ENCODE measurements at regions not wholly inside any gene's neighbourhood (a gene's known extent, or its start where the extent isn't known, plus 50 kb on each side); places are given as distances from the start of the nearest gene placed in this dataset.

- TF ChIP-seq CTCF (IDR thresholded peaks at IDR 0.05; ENCODE audit: low read depth, low read length): no peak
- DNase-seq (ENCODE audit: low read depth in 2 of 2): no peak
- H3K4me3 ChIP-seq (replicated peaks in 1 of 2; ENCODE audit: low read depth in 2 of 2, low read length in 2 of 2): no peak overlapping the region
Measured at GRCh38 chr7:57344957-57345356, 105.0 kb upstream of the ZNF716 start.

DNA sequence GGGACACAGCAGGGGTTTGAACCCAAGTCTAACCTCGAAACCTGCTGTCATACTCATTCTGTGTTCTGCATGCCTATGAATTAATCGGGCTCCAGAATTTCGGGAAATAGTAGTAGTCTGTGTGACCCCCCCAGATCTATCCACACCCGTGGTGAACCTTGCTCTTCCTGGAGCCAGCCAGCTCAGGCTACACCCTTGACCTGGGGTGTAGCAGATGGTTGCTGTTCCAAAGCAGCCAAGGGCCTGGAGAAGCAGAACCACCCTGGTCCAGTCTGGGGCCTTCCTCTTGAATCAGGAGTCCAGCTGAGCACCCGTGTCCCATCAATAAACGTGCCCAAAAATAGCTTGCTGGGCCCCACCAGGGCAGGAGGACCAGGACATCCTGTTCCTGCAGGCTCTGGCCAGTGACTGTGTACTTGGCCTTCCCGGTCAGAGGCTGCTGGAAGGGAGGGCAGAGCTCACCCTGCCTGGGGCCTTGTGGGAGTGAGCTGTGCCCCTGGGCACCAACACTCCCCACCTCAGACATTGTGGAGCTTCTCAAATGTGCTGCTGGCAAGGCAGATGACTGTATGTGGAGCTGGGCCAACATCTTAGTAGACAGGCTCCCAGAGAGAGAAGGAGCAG lies 101.2 kb upstream of the ZNF716 start:
- H3K4me3 ChIP-seq (replicated peaks in 1 of 2; ENCODE audit: low read depth in 2 of 2, low read length in 2 of 2): no peak overlapping the region
- no peak for TF ChIP-seq CTCF (IDR thresholded peaks at IDR 0.05; ENCODE audit: low read depth, low read length)
- DNase-seq (ENCODE audit: low read depth in 2 of 2): no peak

GRCh38 chr7:57354195-57354594 lies 95.8 kb upstream of the ZNF716 start:
- no peak for DNase-seq (ENCODE audit: low read depth in 2 of 2)
- H3K4me3 ChIP-seq (replicated peaks in 1 of 2; ENCODE audit: low read depth in 2 of 2, low read length in 2 of 2): no peak overlapping the region
- no peak for TF ChIP-seq CTCF (IDR thresholded peaks at IDR 0.05; ENCODE audit: low read depth, low read length)

- no peak overlapping the region for H3K4me3 ChIP-seq (replicated peaks in 1 of 2; ENCODE audit: low read depth in 2 of 2, low read length in 2 of 2)
- no peak for TF ChIP-seq CTCF (IDR thresholded peaks at IDR 0.05; ENCODE audit: low read depth, low read length)
- no peak for DNase-seq (ENCODE audit: low read depth in 2 of 2)
Measured at GRCh38 chr7:57354679-57355338, 95.2 kb upstream of the ZNF716 start.

DNA sequence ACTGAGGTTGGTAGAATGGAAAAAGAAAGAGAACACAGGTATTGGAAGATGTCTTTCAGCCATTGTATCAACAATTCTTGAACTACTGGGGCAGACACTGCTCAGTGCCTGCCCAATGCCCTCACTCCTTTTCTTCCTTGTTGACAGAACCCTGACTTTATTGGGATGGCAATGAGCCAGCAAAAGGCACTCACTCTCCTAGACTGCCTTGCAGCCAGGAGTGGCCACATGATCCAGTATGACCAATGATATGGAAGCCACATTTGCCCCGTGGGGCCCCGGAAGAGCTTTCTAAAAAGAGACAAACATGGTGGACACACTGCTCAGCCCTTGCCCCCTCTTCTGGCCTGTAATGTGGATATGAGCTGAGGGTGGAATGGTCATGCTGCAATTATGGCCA lies 88.6 kb upstream of the ZNF716 start:
- H3K4me3 ChIP-seq (replicated peaks in 1 of 2; ENCODE audit: low read depth in 2 of 2, low read length in 2 of 2): no peak overlapping the region
- no peak for DNase-seq (ENCODE audit: low read depth in 2 of 2)
- no peak for TF ChIP-seq CTCF (IDR thresholded peaks at IDR 0.05; ENCODE audit: low read depth, low read length)

- no peak for TF ChIP-seq CTCF (IDR thresholded peaks at IDR 0.05; ENCODE audit: low read depth, low read length)
- DNase-seq (ENCODE audit: low read depth in 2 of 2): no peak
- no peak overlapping the region for H3K4me3 ChIP-seq (replicated peaks in 1 of 2; ENCODE audit: low read depth in 2 of 2, low read length in 2 of 2)
Measured at GRCh38 chr7:57362868-57363267, 87.1 kb upstream of the ZNF716 start.

Data from cardiac fibroblast (primary cell).